ENCODE measurements at regions not wholly inside any gene's neighbourhood (a gene's known extent, or its start where the extent isn't known, plus 50 kb on each side); places are given as distances from the start of the nearest gene placed in this dataset.

GRCh38 chr18:32588191-32588590 lies 117.5 kb upstream of the GAREM1 start (continued):
- TF ChIP-seq LBX2 (CRISPR knock-in tag; IDR thresholded peaks at IDR 0.05; ENCODE audit: borderline replicate concordance) (no peak), ARID3A (IDR thresholded peaks at IDR 0.05; ENCODE audit: low read depth, low read length) (no peak)

GRCh38 chr18:32583431-32583830 lies 112.7 kb upstream of the GAREM1 start:
- DNase-seq (ENCODE audit: low spot score), result no peak

More at GRCh38 chr18:32583431-32583830, 112.7 kb upstream of the GAREM1 start:
- BruUV-seq (replicated peaks), result no TSS peak
- H2AFZ ChIP-seq (ENCODE audit: low read length), result no peak overlapping the region
- H3K4me3 ChIP-seq (replicated peaks in 1 of 3; ENCODE audit: insufficient read depth in 1 of 3, low read depth in 2 of 3, low read length in 3 of 3), result no peak overlapping the region
- H3K9ac ChIP-seq (ENCODE audit: insufficient read depth, low read depth, low read length), result no peak overlapping the region
- ChIA-PET CTCF (ENCODE audit: low intra/inter-chr PET ratio, low total read pairs) (no interaction called here), POLR2A (no interaction called here)
- no peaks in the 10 kb centered on the region for H3K9me3 ChIP-seq (ENCODE audit: low read length)
- H3K4me2 ChIP-seq (ENCODE audit: low read depth, low read length), result no peak overlapping the region
- H3K27ac ChIP-seq (ENCODE audit: extremely low read length, insufficient read depth, low read length), result no peak overlapping the region
- no peaks in the 10 kb centered on the region; a peak in 1 of 5 replicates for H3K27me3 ChIP-seq (ENCODE audit: control insufficient read depth in 1 of 2, insufficient read depth in 2 of 2, low read length in 2 of 2)
- TF ChIP-seq CENPT (CRISPR knock-in tag; IDR thresholded peaks at IDR 0.05; ENCODE audit: low read depth) (no peak), TARDBP (CRISPR knock-in tag; IDR thresholded peaks at IDR 0.05) (no peak), MLX (CRISPR knock-in tag; IDR thresholded peaks at IDR 0.05) (no peak), FOXP4 (CRISPR knock-in tag; IDR thresholded peaks at IDR 0.05) (no peak), KLF16 (CRISPR knock-in tag; IDR thresholded peaks at IDR 0.05) (no peak), MED13 (CRISPR knock-in tag; IDR thresholded peaks at IDR 0.05) (no peak), SMYD3 (CRISPR knock-in tag; IDR thresholded peaks at IDR 0.05) (no peak)
- H3K4me1 ChIP-seq (ENCODE audit: insufficient read depth, low read length), result no peaks in the 10 kb centered on the region
- no peak for FAIRE-seq
- no peaks in the 10 kb centered on the region for H4K20me1 ChIP-seq (ENCODE audit: insufficient read depth, low read length)
- intact Hi-C loops (cut with micrococcal nuclease; ENCODE audit: unreplicated experiment), result no loop called here
- no peaks in the 10 kb centered on the region for H3K79me2 ChIP-seq (ENCODE audit: insufficient read depth, low read length)
- ATAC-seq, result no peak
- in situ Hi-C loops (cut with HindIII; ENCODE audit: extremely low pct_ligation_motif_present, low pct_unique_long_range_greater_than_20kb), result no loop called here
- H3K36me3 ChIP-seq (replicated peaks in 1 of 2; ENCODE audit: control insufficient read depth in 1 of 2, insufficient read depth in 2 of 2, low read length in 2 of 2), result no peaks in the 10 kb centered on the region
- WGBS (ENCODE audit: low lambda C conversion rate), result 0% methylated on average over 1 of the region's 1 CpG
